Stimulated activated CD8-positive, alpha-beta memory T cell treated with anti-CD3 and anti-CD28 coated beads, Interleukin-12 subunit alpha, Interleukin-12 subunit beta, amount 100 ng/mL, for 4 hours (primary cell): ENCODE measurements at regions not wholly inside any gene's neighbourhood (a gene's known extent, or its start where the extent isn't known, plus 50 kb on each side); places are given as distances from the start of the nearest gene placed in this dataset.

Experiments used
- DNase-seq: peaks from one replicate; pipeline ENCODE4 v3.0.0-alpha.2; 2020; ENCODE audit warnings: low read depth

- DNase-seq = no peak
Observed at GRCh38 chr2:9105601-9106337, 100.8 kb upstream of the ASAP2 start.

- no peak for DNase-seq
Observed at GRCh38 chr2:9103663-9104277, 100.3 kb upstream of the MBOAT2 start.

- DNase-seq = no peak
Observed at GRCh38 chr2:9102861-9103662, 99.6 kb upstream of the MBOAT2 start.

- DNase-seq = no peak
Observed at GRCh38 chr2:9101763-9102425, 98.4 kb upstream of the MBOAT2 start.

GRCh38 chr2:9100080-9100876, 96.8 kb upstream of the MBOAT2 start:
- DNase-seq = no peak

GRCh38 chr2:9099341-9099751, 95.9 kb upstream of the MBOAT2 start:
- no peak for DNase-seq

GRCh38 chr2:9097892-9098291, 94.4 kb upstream of the MBOAT2 start:
- DNase-seq = no peak

- no peak for DNase-seq
Observed at GRCh38 chr2:9097239-9097638, 93.8 kb upstream of the MBOAT2 start.

- no peak for DNase-seq
Observed at GRCh38 chr2:9096761-9097160, 93.3 kb upstream of the MBOAT2 start.

- no peak for DNase-seq
Observed at GRCh38 chr2:9095690-9096089, 92.2 kb upstream of the MBOAT2 start.

GRCh38 chr2:9095226-9095625, 91.7 kb upstream of the MBOAT2 start:
- no peak for DNase-seq

GRCh38 chr2:9094117-9094516, 90.6 kb upstream of the MBOAT2 start:
- DNase-seq = no peak

GRCh38 chr2:9093324-9093723, 89.8 kb upstream of the MBOAT2 start:
- no peak for DNase-seq

GRCh38 chr2:9092383-9093282, 89.1 kb upstream of the MBOAT2 start:
- no peak for DNase-seq

GRCh38 chr2:9091811-9092210, 88.3 kb upstream of the MBOAT2 start:
- DNase-seq = no peak

- no peak for DNase-seq
Observed at GRCh38 chr2:9089831-9090230, 86.3 kb upstream of the MBOAT2 start.

- DNase-seq = no peak
Observed at GRCh38 chr2:9087121-9087681, 83.7 kb upstream of the MBOAT2 start.

GRCh38 chr2:9086465-9086864, 83.0 kb upstream of the MBOAT2 start:
- DNase-seq = no peak

- no peak for DNase-seq
Observed at GRCh38 chr2:9085353-9085752, 81.9 kb upstream of the MBOAT2 start.

GRCh38 chr2:9083287-9083686, 79.8 kb upstream of the MBOAT2 start:
- DNase-seq = no peak
